Osteoblast (primary cell): ENCODE measurements at regions not wholly inside any gene's neighbourhood (a gene's known extent, or its start where the extent isn't known, plus 50 kb on each side); places are given as distances from the start of the nearest gene placed in this dataset.

Source experiments
- DNase-seq: peaks from one replicate; pipeline ENCODE4 v3.0.0; 2011; ENCODE audit warnings: low spot score, mixed read lengths; ENCODE audit not compliant: insufficient read length; ENCODE audit errors: missing footprints
- H2AFZ ChIP-seq: 2 replicates; pipeline ENCODE4 v1.6.0; 2011; ENCODE audit warnings: mild to moderate bottlenecking, low read length
- H3K27ac ChIP-seq: 2 replicates; pipeline ENCODE4 v1.5.1; 2011; ENCODE audit warnings: mild to moderate bottlenecking, low read depth, low read length, moderate library complexity
- H3K27me3 ChIP-seq: 2 replicates; pipeline ENCODE4 v1.6.0; 2012; ENCODE audit warnings: mild to moderate bottlenecking, control low read depth, inconsistent platforms, low read length, moderate library complexity; ENCODE audit not compliant: insufficient read depth
- H3K36me3 ChIP-seq: 2 replicates; pipeline ENCODE4 v1.5.1; 2011; ENCODE audit warnings: mild to moderate bottlenecking, low read length, control low read depth, moderate library complexity; ENCODE audit not compliant: insufficient read depth
- H3K4me1 ChIP-seq: 2 replicates; pipeline ENCODE4 v1.5.1; 2011; ENCODE audit warnings: mild to moderate bottlenecking, low read length, control low read depth, moderate library complexity; ENCODE audit not compliant: insufficient read depth
- H3K4me2 ChIP-seq: 2 replicates; pipeline ENCODE4 v1.6.0; 2011; ENCODE audit warnings: mild to moderate bottlenecking, low read length; ENCODE audit not compliant: insufficient read depth
- H3K4me3 ChIP-seq: fragments of 200-600 bp; sonication (generic); 3 replicates; pipeline ENCODE4 v1.5.1; 2012; ENCODE audit warnings: mild to moderate bottlenecking, low read length, inconsistent platforms; ENCODE audit not compliant: insufficient read depth
- H3K79me2 ChIP-seq: 2 replicates; pipeline ENCODE4 v1.6.0; 2012; ENCODE audit warnings: mild to moderate bottlenecking, low read length, control low read depth, inconsistent platforms; ENCODE audit not compliant: insufficient read depth
- H3K9me3 ChIP-seq: 2 replicates; pipeline ENCODE4 v1.5.1; 2011; ENCODE audit warnings: low read depth, low read length, control low read depth
- H4K20me1 ChIP-seq: 2 replicates; pipeline ENCODE4 v1.6.0; 2012; ENCODE audit warnings: mild to moderate bottlenecking, low read length, control low read depth; ENCODE audit not compliant: insufficient read depth
- CTCF ChIP-seq: IDR thresholded peaks from 2 replicates; pipeline ENCODE4 v1.5.1; 2011; ENCODE audit warnings: mild to moderate bottlenecking, low read depth, low read length, moderate library complexity; ENCODE audit errors: extremely low read depth

GRCh38 chr4:8705161-8706145, 112.9 kb downstream of the CPZ start:
- TF ChIP-seq CTCF = no peak
- peak; percentile 53 for DNase-seq
- Histone ChIP-seq H4K20me1 (no peaks in the 10 kb centered on the region), H3K4me1 (no peaks in the 10 kb centered on the region), H3K36me3 (no peaks in the 10 kb centered on the region), H3K27me3 (peaks cover 11% of the 10 kb centered on the region), H3K9me3 (no peaks in the 10 kb centered on the region), H3K79me2 (no peaks in the 10 kb centered on the region), H3K27ac (no peak overlapping the region), H2AFZ (no peak overlapping the region), H3K4me2 (no peak overlapping the region), H3K4me3 (no peak overlapping the region)

GRCh38 chr4:8704632-8705031, 112.1 kb downstream of the CPZ start:
- H3K4me2 ChIP-seq = no peak overlapping the region
- no peak overlapping the region for H2AFZ ChIP-seq
- H3K4me1 ChIP-seq = no peaks in the 10 kb centered on the region
- peak; percentile 29 for DNase-seq
- no peaks in the 10 kb centered on the region for H3K36me3 ChIP-seq
- H4K20me1 ChIP-seq = no peaks in the 10 kb centered on the region
- TF ChIP-seq CTCF = no peak
- no peak overlapping the region for H3K4me3 ChIP-seq
- H3K9me3 ChIP-seq = no peaks in the 10 kb centered on the region
- H3K27ac ChIP-seq = no peak overlapping the region
- H3K27me3 ChIP-seq = peaks cover 19% of the 10 kb centered on the region
- H3K79me2 ChIP-seq = no peaks in the 10 kb centered on the region

GRCh38 chr4:8703857-8704495, 111.4 kb downstream of the CPZ start:
- H3K79me2 ChIP-seq = no peaks in the 10 kb centered on the region
- no peaks in the 10 kb centered on the region for H4K20me1 ChIP-seq
- H3K36me3 ChIP-seq = no peaks in the 10 kb centered on the region
- no peak overlapping the region for H3K4me3 ChIP-seq
- peak; percentile 64 for DNase-seq
- H3K4me1 ChIP-seq = no peaks in the 10 kb centered on the region
- TF ChIP-seq CTCF = no peak
- H2AFZ ChIP-seq = no peak overlapping the region
- H3K9me3 ChIP-seq = no peaks in the 10 kb centered on the region
- no peak overlapping the region for H3K27ac ChIP-seq
- peaks cover 21% of the 10 kb centered on the region for H3K27me3 ChIP-seq
- H3K4me2 ChIP-seq = no peak overlapping the region

- Histone ChIP-seq H3K4me2 (no peak overlapping the region), H3K27me3 (peaks cover 21% of the 10 kb centered on the region), H2AFZ (no peak overlapping the region), H3K27ac (no peak overlapping the region), H3K4me1 (no peaks in the 10 kb centered on the region), H3K4me3 (no peak overlapping the region), H3K79me2 (no peaks in the 10 kb centered on the region), H3K36me3 (no peaks in the 10 kb centered on the region), H4K20me1 (no peaks in the 10 kb centered on the region), H3K9me3 (no peaks in the 10 kb centered on the region)
- TF ChIP-seq CTCF = no peak
- no peak for DNase-seq
These were observed 110.8 kb downstream of the CPZ start for GRCh38 chr4:8703401-8703696.
